ENCODE measurements at regions not wholly inside any gene's neighbourhood (a gene's known extent, or its start where the extent isn't known, plus 50 kb on each side); places are given as distances from the start of the nearest gene placed in this dataset.

- Histone ChIP-seq H3K27ac (ENCODE audit: low read length) (no peak overlapping the region), H3K4me2 (ENCODE audit: low read length) (no peak overlapping the region), H3K27me3 (ENCODE audit: low read depth, low read length) (no peaks in the 10 kb centered on the region), H3K4me3 (ENCODE audit: low read length) (no peak overlapping the region), H3K9me3 (ENCODE audit: insufficient read depth, low read length) (no peaks in the 10 kb centered on the region), H3K9ac (ENCODE audit: low read length) (no peak overlapping the region), H3K4me1 (ENCODE audit: low read length) (no peaks in the 10 kb centered on the region), H4K20me1 (ENCODE audit: insufficient read depth, low read length) (no peaks in the 10 kb centered on the region), H3K36me3 (replicated peaks; ENCODE audit: low read depth, low read length) (no peaks in the 10 kb centered on the region), H3K79me2 (ENCODE audit: low read length) (no peaks in the 10 kb centered on the region), H2AFZ (ENCODE audit: low read depth, low read length) (no peak overlapping the region)
- TF ChIP-seq CTCF (IDR thresholded peaks at IDR 0.05; ENCODE audit: low read depth, low read length) (no peak), EZH2phosphoT487 (IDR thresholded peaks at IDR 0.05; ENCODE audit: low read depth) (no peak)
Measured at GRCh38 chr15:62610265-62610869, 432.2 kb upstream of the TPM1 start.

GRCh38 chr15:62611002-62611401, 431.5 kb upstream of the TPM1 start:
- Histone ChIP-seq H3K4me2 (ENCODE audit: low read length) (no peak overlapping the region), H3K79me2 (ENCODE audit: low read length) (no peaks in the 10 kb centered on the region), H3K27me3 (ENCODE audit: low read depth, low read length) (no peaks in the 10 kb centered on the region), H3K9ac (ENCODE audit: low read length) (no peak overlapping the region), H3K36me3 (replicated peaks; ENCODE audit: low read depth, low read length) (no peaks in the 10 kb centered on the region), H3K27ac (ENCODE audit: low read length) (no peak overlapping the region), H3K4me1 (ENCODE audit: low read length) (no peaks in the 10 kb centered on the region), H2AFZ (ENCODE audit: low read depth, low read length) (no peak overlapping the region), H4K20me1 (ENCODE audit: insufficient read depth, low read length) (no peaks in the 10 kb centered on the region), H3K9me3 (ENCODE audit: insufficient read depth, low read length) (no peaks in the 10 kb centered on the region), H3K4me3 (ENCODE audit: low read length) (no peak overlapping the region)
- TF ChIP-seq CTCF (IDR thresholded peaks at IDR 0.05; ENCODE audit: low read depth, low read length), result no peak

- Histone ChIP-seq H3K9me3 (ENCODE audit: insufficient read depth, low read length) (no peaks in the 10 kb centered on the region), H3K9ac (ENCODE audit: low read length) (no peak overlapping the region), H3K27ac (ENCODE audit: low read length) (no peak overlapping the region), H3K36me3 (replicated peaks; ENCODE audit: low read depth, low read length) (no peaks in the 10 kb centered on the region), H3K4me2 (ENCODE audit: low read length) (no peak overlapping the region), H3K27me3 (ENCODE audit: low read depth, low read length) (no peaks in the 10 kb centered on the region), H3K79me2 (ENCODE audit: low read length) (no peaks in the 10 kb centered on the region), H4K20me1 (ENCODE audit: insufficient read depth, low read length) (no peaks in the 10 kb centered on the region), H3K4me3 (ENCODE audit: low read length) (no peak overlapping the region), H2AFZ (ENCODE audit: low read depth, low read length) (no peak overlapping the region), H3K4me1 (ENCODE audit: low read length) (no peaks in the 10 kb centered on the region)
- no peak for TF ChIP-seq CTCF (IDR thresholded peaks at IDR 0.05; ENCODE audit: low read depth, low read length)
- TF ChIP-seq EZH2phosphoT487 (IDR thresholded peaks at IDR 0.05; ENCODE audit: low read depth), result no peak
Measured at GRCh38 chr15:62612183-62612733, 430.3 kb upstream of the TPM1 start.

GRCh38 chr15:62612771-62613170, 429.8 kb upstream of the TPM1 start:
- H3K9me3 ChIP-seq (ENCODE audit: insufficient read depth, low read length), result no peaks in the 10 kb centered on the region
- H3K4me2 ChIP-seq (ENCODE audit: low read length), result no peak overlapping the region
- no peak overlapping the region for H3K9ac ChIP-seq (ENCODE audit: low read length)
- TF ChIP-seq CTCF (IDR thresholded peaks at IDR 0.05; ENCODE audit: low read depth, low read length), result no peak
- TF ChIP-seq EZH2phosphoT487 (IDR thresholded peaks at IDR 0.05; ENCODE audit: low read depth), result no peak
- H3K27ac ChIP-seq (ENCODE audit: low read length), result no peak overlapping the region
- H3K4me1 ChIP-seq (ENCODE audit: low read length), result no peaks in the 10 kb centered on the region
- H3K27me3 ChIP-seq (ENCODE audit: low read depth, low read length), result no peaks in the 10 kb centered on the region
- H3K79me2 ChIP-seq (ENCODE audit: low read length), result no peaks in the 10 kb centered on the region
- H3K36me3 ChIP-seq (replicated peaks; ENCODE audit: low read depth, low read length), result no peaks in the 10 kb centered on the region
- no peak overlapping the region for H2AFZ ChIP-seq (ENCODE audit: low read depth, low read length)
- H4K20me1 ChIP-seq (ENCODE audit: insufficient read depth, low read length), result no peaks in the 10 kb centered on the region
- H3K4me3 ChIP-seq (ENCODE audit: low read length), result no peak overlapping the region

Measured in OCI-LY3 (cell line).